IMR-90 (cell line): ENCODE measurements at regions not wholly inside any gene's neighbourhood (a gene's known extent, or its start where the extent isn't known, plus 50 kb on each side); places are given as distances from the start of the nearest gene placed in this dataset.

Experiments used
- ATAC-seq: fragments of 200-7000 bp; cut with Tn5 transposase; 2 replicates; pipeline ENCODE4 v1.9.1; 2020; ENCODE audit warnings: low read depth, mild to moderate bottlenecking, moderate library complexity
- BruUV-seq: library from RNA; stranded (reverse); fragments of 400-500 nt; replicated peaks from 2 replicates; lab custom pipeline; 2021; lab: Mats Ljungman, UMichigan
- CTCF ChIA-PET: fragments of 300-600 bp; formaldehyde crosslinking; extraction: SDS; loops from one replicate; lab custom pipeline; 2021; ENCODE audit warnings: antibody characterized with exemption; lab: Yijun Ruan, JAX
- POLR2A ChIA-PET: fragments of 300-600 bp; sonication (Branson Sonifier 250); formaldehyde crosslinking; loops from one replicate; lab custom pipeline; 2022; ENCODE audit warnings: antibody characterized with exemption; ENCODE audit not compliant: unreplicated experiment; lab: Charles Lee
- DNase-seq: peaks from one replicate; pipeline ENCODE4 v3.0.0; 2013
- H2AFZ ChIP-seq: replicated peaks from 2 replicates; pipeline ENCODE3; 2013; ENCODE audit warnings: low read length, mild to moderate bottlenecking; ENCODE audit not compliant: poor library complexity
- H2AK5ac ChIP-seq: 2 replicates; pipeline ENCODE4 v1.6.1; 2013; ENCODE audit warnings: low read depth, low read length, inconsistent platforms
- H2AK9ac ChIP-seq: replicated peaks from 2 replicates; pipeline ENCODE3; 2013; ENCODE audit warnings: mild to moderate bottlenecking, low read depth, low read length, moderate library complexity; ENCODE audit not compliant: poor library complexity
- H2BK120ac ChIP-seq: 2 replicates; pipeline ENCODE4 v1.6.1; 2013; ENCODE audit warnings: low read depth, low read length, inconsistent platforms
- H2BK15ac ChIP-seq: 3 replicates; pipeline ENCODE4 v1.6.1; 2013; ENCODE audit warnings: low read depth, low read length, inconsistent platforms
- H2BK20ac ChIP-seq: 2 replicates; pipeline ENCODE4 v1.6.1; 2013; ENCODE audit warnings: low read depth, mild to moderate bottlenecking, inconsistent platforms, low read length, moderate library complexity
- H2BK5ac ChIP-seq: 2 replicates; pipeline ENCODE4 v1.6.1; 2013; ENCODE audit warnings: mild to moderate bottlenecking, low read depth, low read length, inconsistent platforms; ENCODE audit not compliant: poor library complexity, severe bottlenecking
- H3K14ac ChIP-seq: replicated peaks from 2 replicates; pipeline ENCODE4 v1.6.1; 2013; ENCODE audit warnings: low read depth, low read length, inconsistent platforms
- H3K18ac ChIP-seq: 2 replicates; pipeline ENCODE4 v1.6.1; 2013; ENCODE audit warnings: low read depth, low read length, control low read depth
- H3K23ac ChIP-seq: 2 replicates; pipeline ENCODE4 v1.6.1; 2013; ENCODE audit warnings: low read depth, low read length, inconsistent platforms
- H3K27ac ChIP-seq: 2 replicates; pipeline ENCODE4 v1.5.1; 2013; ENCODE audit warnings: mild to moderate bottlenecking, control low read depth, low read length; ENCODE audit not compliant: insufficient read depth
- H3K27me3 ChIP-seq: 2 replicates; pipeline ENCODE4 v1.6.1; 2013; ENCODE audit warnings: low read length; ENCODE audit not compliant: control insufficient read depth, insufficient read depth
- H3K36me3 ChIP-seq: 2 replicates; pipeline ENCODE4 v1.6.1; 2013; ENCODE audit warnings: low read length, mixed read lengths; ENCODE audit not compliant: control insufficient read depth, insufficient read depth
- H3K4ac ChIP-seq: 2 replicates; pipeline ENCODE4 v1.6.1; 2013; ENCODE audit warnings: low read depth, low read length, inconsistent platforms
- H3K4me1 ChIP-seq: 2 replicates; pipeline ENCODE4 v1.6.1; 2013; ENCODE audit warnings: low read length, mixed read lengths; ENCODE audit not compliant: control insufficient read depth, insufficient read depth
- H3K4me2 ChIP-seq: 2 replicates; pipeline ENCODE4 v1.6.1; 2013; ENCODE audit warnings: low read depth, mild to moderate bottlenecking, control low read depth, low read length, moderate library complexity
- H3K4me3 ChIP-seq: 2 replicates; pipeline ENCODE4 v1.5.1; 2013; ENCODE audit warnings: low read depth, mild to moderate bottlenecking, control low read depth, low read length, moderate library complexity; ENCODE audit not compliant: insufficient read depth
- H3K56ac ChIP-seq: 2 replicates; pipeline ENCODE4 v1.6.1; 2013; ENCODE audit warnings: low read length, inconsistent platforms; ENCODE audit not compliant: insufficient read depth; ENCODE audit errors: extremely low read depth
- H3K79me1 ChIP-seq, 2 experiments: 2 replicates each; pipeline ENCODE4 v1.6.1; 2013; ENCODE audit warnings: low read length in 2 of 2, inconsistent platforms in 1 of 2, low read depth in 1 of 2
- H3K9ac ChIP-seq: 2 replicates; pipeline ENCODE4 v1.6.1; 2013; ENCODE audit warnings: low read depth, low read length, control low read depth
- H3K9me1 ChIP-seq: 2 replicates; pipeline ENCODE4 v1.6.1; 2013; ENCODE audit warnings: low read length, inconsistent platforms; ENCODE audit not compliant: insufficient read depth
- H3K9me3 ChIP-seq: 2 replicates; pipeline ENCODE4 v1.6.1; 2013; ENCODE audit warnings: low read length; ENCODE audit not compliant: control insufficient read depth, insufficient read depth
- H4K20me1 ChIP-seq: 2 replicates; pipeline ENCODE4 v1.6.1; 2013; ENCODE audit warnings: low read length, inconsistent platforms; ENCODE audit not compliant: insufficient read depth
- H4K5ac ChIP-seq: 2 replicates; pipeline ENCODE4 v1.6.1; 2013; ENCODE audit warnings: mild to moderate bottlenecking, low read depth, low read length, control low read depth
- H4K8ac ChIP-seq, 2 experiments: 2 replicates each; pipeline ENCODE4 v1.6.1; 2013; ENCODE audit warnings: low read depth in 2 of 2, low read length in 2 of 2, control low read depth in 1 of 2, inconsistent platforms in 1 of 2
- H4K91ac ChIP-seq: 2 replicates; pipeline ENCODE4 v1.6.1; 2013; ENCODE audit warnings: low read depth, low read length, inconsistent platforms; ENCODE audit not compliant: insufficient read depth
- BHLHE40 ChIP-seq: fragments of 150-350 bp; IDR thresholded peaks from 2 replicates; pipeline ENCODE4 v1.6.1; 2016; ENCODE audit warnings: mild to moderate bottlenecking, low read depth, low read length
- CEBPB ChIP-seq: IDR thresholded peaks from 2 replicates; pipeline ENCODE4 v1.6.1; 2012; ENCODE audit warnings: low read depth, low read length, improper control_type of control experiment
- CTCF ChIP-seq: conservative IDR thresholded peaks from 2 replicates; pipeline ENCODE4 v1.5.1; 2012; ENCODE audit warnings: mild to moderate bottlenecking, low read depth, low read length, improper control_type of control experiment
- MAFK ChIP-seq: IDR thresholded peaks from 2 replicates; pipeline ENCODE4 v1.6.1; 2012; ENCODE audit warnings: low read depth, low read length, improper control_type of control experiment
- POLR2A ChIP-seq: IDR thresholded peaks from 2 replicates; pipeline ENCODE4 v1.6.1; 2012; ENCODE audit warnings: mild to moderate bottlenecking, low read depth, low read length
- RAD21 ChIP-seq: IDR thresholded peaks from 2 replicates; pipeline ENCODE4 v1.6.1; 2012; ENCODE audit warnings: low read length, improper control_type of control experiment
- SMC3 ChIP-seq: fragments of 150-350 bp; IDR thresholded peaks from 2 replicates; pipeline ENCODE4 v1.6.1; 2016; ENCODE audit warnings: low read depth, mild to moderate bottlenecking, antibody characterized with exemption, low read length, moderate library complexity
- WGBS, 2 experiments: methylation state at CpG; one replicate each; pipeline versions ENCODE4 v1.1.5 to v1.1.7; 2013; ENCODE audit warnings: missing lambda C conversion rate in 2 of 2; ENCODE audit not compliant: insufficient read length in 1 of 2; ENCODE audit errors: extremely low coverage in 2 of 2; 5-methylcytosine and 5-hydroxymethylcytosine counted together
- dilution Hi-C: fragments of 300-500 bp; cut with HindIII; formaldehyde crosslinking; loops from one replicate; pipeline ENCODE4 v1.14.3; 2018; ENCODE audit warnings: low sequenced_read_pairs; ENCODE audit not compliant: unreplicated experiment
- in situ Hi-C: fragments of 300-500 bp; cut with MboI; formaldehyde crosslinking; loops from 3 replicates; pipeline ENCODE4 v1.14.3; 2019; ENCODE audit warnings: low sequenced_read_pairs, inconsistent platforms, mixed read lengths
- intact Hi-C: fragments of 100-400 bp; cut with micrococcal nuclease; formaldehyde crosslinking; loops from 2 replicates; pipeline ENCODE4 v1.10.0; 2022
- TF ChIP-seq, protein P1 (sequence below): fragments of 150-350 bp; IDR thresholded peaks from 2 replicates; pipeline ENCODE4 v1.6.1; 2017; ENCODE audit warnings: mild to moderate bottlenecking, antibody characterized with exemption, low read length, low read depth
- TF ChIP-seq, protein P2 (sequence below): fragments of 150-350 bp; IDR thresholded peaks from 2 replicates; pipeline ENCODE4 v1.6.1; 2016; ENCODE audit warnings: low read depth, mild to moderate bottlenecking, low read length, moderate library complexity, borderline replicate concordance

DNA sequence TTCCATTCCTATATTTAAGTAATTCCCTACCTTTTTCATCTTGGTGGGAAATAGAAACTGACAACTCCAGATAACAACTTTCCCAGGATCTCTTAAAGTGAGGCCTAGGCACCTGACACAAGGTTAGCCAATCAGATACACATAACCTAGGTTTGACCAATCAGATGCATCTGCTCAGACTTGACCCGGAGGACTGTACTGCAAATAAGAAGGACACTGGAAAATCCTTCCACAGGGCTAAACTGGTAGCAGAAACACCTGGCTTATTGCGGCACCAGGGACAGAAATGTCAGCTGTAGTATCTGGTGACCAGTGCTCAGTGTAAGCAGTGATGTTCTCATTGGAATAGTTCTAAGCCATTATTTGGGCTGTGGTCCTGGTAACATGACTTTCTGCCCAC is 204.5 kb upstream of the SLCO3A1 start:
- Histone ChIP-seq H3K79me1 (no peaks in the 10 kb centered on the region), H2AK5ac (no peak overlapping the region), H3K27me3 (no peaks in the 10 kb centered on the region), H3K9ac (no peak overlapping the region), H3K4ac (no peak overlapping the region), H3K36me3 (no peaks in the 10 kb centered on the region), H3K23ac (no peak overlapping the region), H3K4me1 (no peaks in the 10 kb centered on the region), H3K27ac (no peak overlapping the region), H2BK15ac (no peak overlapping the region), H2AFZ (no peak overlapping the region), H2BK5ac (no peak overlapping the region), H3K4me2 (no peak overlapping the region), H3K18ac (no peak overlapping the region), H3K14ac (no peak overlapping the region), H4K8ac (no peak overlapping the region), H3K9me1 (no peaks in the 10 kb centered on the region), H4K91ac (no peak overlapping the region), H2AK9ac (no peak overlapping the region), H2BK120ac (no peak overlapping the region), H3K4me3 (no peak overlapping the region), H3K9me3 (no peaks in the 10 kb centered on the region; the same call in 1 of the 2 replicates), H4K5ac (no peak overlapping the region), H2BK20ac (no peak overlapping the region), H3K56ac (no peak overlapping the region), H4K20me1 (no peaks in the 10 kb centered on the region)
- dilution Hi-C loops (no loop called here), in situ Hi-C loops (no loop called here), intact Hi-C loops (no loop called here)
- TF ChIP-seq POLR2A (no peak), SMC3 (no peak), CTCF (no peak), MAFK (no peak), RAD21 (no peak), CEBPB (no peak), BHLHE40 (no peak)
- TF ChIP-seq, protein P1, sequence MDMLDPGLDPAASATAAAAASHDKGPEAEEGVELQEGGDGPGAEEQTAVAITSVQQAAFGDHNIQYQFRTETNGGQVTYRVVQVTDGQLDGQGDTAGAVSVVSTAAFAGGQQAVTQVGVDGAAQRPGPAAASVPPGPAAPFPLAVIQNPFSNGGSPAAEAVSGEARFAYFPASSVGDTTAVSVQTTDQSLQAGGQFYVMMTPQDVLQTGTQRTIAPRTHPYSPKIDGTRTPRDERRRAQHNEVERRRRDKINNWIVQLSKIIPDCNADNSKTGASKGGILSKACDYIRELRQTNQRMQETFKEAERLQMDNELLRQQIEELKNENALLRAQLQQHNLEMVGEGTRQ = no peak
- TF ChIP-seq, protein P2, sequence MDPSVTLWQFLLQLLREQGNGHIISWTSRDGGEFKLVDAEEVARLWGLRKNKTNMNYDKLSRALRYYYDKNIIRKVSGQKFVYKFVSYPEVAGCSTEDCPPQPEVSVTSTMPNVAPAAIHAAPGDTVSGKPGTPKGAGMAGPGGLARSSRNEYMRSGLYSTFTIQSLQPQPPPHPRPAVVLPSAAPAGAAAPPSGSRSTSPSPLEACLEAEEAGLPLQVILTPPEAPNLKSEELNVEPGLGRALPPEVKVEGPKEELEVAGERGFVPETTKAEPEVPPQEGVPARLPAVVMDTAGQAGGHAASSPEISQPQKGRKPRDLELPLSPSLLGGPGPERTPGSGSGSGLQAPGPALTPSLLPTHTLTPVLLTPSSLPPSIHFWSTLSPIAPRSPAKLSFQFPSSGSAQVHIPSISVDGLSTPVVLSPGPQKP = no peak
- POLR2A ChIA-PET = no interaction called here
- DNase-seq (no peak), ATAC-seq (no peak)
- no CpG with 5 or more reads among the region's 2 CpGs for WGBS, 2 experiments
- CTCF ChIA-PET = no interaction called here
- BruUV-seq = no TSS peak
